BE2C (cell line): ENCODE measurements at regions not wholly inside any gene's neighbourhood (a gene's known extent, or its start where the extent isn't known, plus 50 kb on each side); places are given as distances from the start of the nearest gene placed in this dataset.

Experiments
- DNase-seq: peaks from one replicate; pipeline ENCODE4 v3.0.0-alpha.2; 2020
- H3K27me3 ChIP-seq: fragments of 250-450 bp; sonication (Bioruptor Pico); 2 replicates; pipeline ENCODE4 v1.5.1; 2020; ENCODE audit warnings: mild to moderate bottlenecking
- H3K36me3 ChIP-seq: fragments of 250-450 bp; sonication (Bioruptor Pico); 2 replicates; pipeline ENCODE4 v1.5.1; 2020; ENCODE audit warnings: mild to moderate bottlenecking
- H3K4me1 ChIP-seq: fragments of 250-450 bp; sonication (Bioruptor Pico); 2 replicates; pipeline ENCODE4 v1.5.1; 2020
- H3K4me3 ChIP-seq: 2 replicates; pipeline ENCODE4 v1.5.1; 2011; ENCODE audit warnings: low read depth, low read length
- H3K9me3 ChIP-seq: fragments of 250-450 bp; sonication (Bioruptor Pico); 2 replicates; pipeline ENCODE4 v1.5.1; 2020
- TF ChIP-seq, protein P1 (sequence below): IDR thresholded peaks from 2 replicates; pipeline ENCODE4 v1.5.1; 2012; ENCODE audit warnings: mild to moderate bottlenecking, low read depth, low read length

DNA sequence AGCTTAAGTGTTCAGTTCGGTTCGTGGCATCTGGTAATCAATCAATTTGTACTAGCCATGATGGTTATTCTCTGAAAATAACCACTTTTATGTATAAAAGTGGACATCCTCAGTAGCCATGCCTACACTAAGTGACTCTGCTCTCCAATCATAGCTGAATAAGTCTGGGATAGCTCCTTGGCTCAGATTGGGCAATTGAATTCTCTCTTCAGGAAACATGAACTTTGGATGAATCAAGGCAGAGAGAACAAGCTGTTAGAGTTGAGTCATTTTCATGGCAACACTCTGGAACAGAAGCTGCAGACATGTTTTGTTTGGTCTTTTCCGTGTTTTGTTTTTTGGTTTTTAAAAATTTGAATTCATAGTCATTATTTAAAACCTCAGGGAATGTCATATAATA is 66.8 kb upstream of the TMEM164 start:
- Histone ChIP-seq H3K36me3 (no peaks in the 10 kb centered on the region), H3K4me3 (no peak overlapping the region), H3K4me1 (no peaks in the 10 kb centered on the region), H3K27me3 (no peaks in the 10 kb centered on the region), H3K9me3 (no peaks in the 10 kb centered on the region)
- TF ChIP-seq, protein P1, sequence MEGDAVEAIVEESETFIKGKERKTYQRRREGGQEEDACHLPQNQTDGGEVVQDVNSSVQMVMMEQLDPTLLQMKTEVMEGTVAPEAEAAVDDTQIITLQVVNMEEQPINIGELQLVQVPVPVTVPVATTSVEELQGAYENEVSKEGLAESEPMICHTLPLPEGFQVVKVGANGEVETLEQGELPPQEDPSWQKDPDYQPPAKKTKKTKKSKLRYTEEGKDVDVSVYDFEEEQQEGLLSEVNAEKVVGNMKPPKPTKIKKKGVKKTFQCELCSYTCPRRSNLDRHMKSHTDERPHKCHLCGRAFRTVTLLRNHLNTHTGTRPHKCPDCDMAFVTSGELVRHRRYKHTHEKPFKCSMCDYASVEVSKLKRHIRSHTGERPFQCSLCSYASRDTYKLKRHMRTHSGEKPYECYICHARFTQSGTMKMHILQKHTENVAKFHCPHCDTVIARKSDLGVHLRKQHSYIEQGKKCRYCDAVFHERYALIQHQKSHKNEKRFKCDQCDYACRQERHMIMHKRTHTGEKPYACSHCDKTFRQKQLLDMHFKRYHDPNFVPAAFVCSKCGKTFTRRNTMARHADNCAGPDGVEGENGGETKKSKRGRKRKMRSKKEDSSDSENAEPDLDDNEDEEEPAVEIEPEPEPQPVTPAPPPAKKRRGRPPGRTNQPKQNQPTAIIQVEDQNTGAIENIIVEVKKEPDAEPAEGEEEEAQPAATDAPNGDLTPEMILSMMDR: no peak
- no peak for DNase-seq

DNA sequence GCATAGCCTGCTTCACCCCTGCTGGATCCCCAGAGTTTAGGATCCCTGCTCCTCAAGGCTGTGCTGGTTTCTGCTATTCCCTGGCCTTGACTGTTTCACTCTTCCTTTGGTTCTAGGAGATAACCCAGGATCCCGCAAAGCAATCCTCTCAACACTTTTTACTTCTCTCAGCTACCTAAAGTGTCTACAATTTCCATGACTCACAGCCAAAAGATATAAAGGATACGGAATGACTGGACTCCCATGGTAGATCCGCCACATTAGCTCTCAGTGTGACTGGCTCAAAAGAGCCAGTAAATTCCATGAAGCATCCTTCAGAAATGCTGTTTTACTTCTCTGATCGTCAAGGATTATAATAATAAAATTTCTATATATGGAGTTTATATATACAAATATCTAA is 66.3 kb upstream of the TMEM164 start:
- no peak for DNase-seq
- Histone ChIP-seq H3K36me3 (no peaks in the 10 kb centered on the region), H3K27me3 (no peaks in the 10 kb centered on the region), H3K9me3 (no peaks in the 10 kb centered on the region), H3K4me3 (no peak overlapping the region), H3K4me1 (no peaks in the 10 kb centered on the region)
- TF ChIP-seq, protein P1: no peak

DNA sequence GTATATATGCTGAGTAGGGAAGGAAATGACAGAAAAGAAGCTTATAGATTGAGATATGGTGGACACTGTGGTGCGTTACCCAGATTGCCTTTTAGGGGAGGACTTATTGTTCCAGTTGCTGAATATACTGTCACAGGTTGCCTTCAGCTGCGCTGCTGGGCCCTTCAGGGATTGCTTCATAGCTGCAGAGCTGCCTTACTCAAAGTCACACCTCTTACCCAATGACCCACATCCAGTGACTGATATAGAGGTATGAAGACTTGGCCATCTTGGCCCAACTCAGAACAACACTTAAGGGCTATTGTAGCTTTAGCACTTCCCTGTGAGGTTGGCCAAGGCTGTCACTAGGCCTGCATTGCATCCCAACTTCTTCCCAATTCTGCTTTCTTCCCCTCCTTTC is 63.4 kb upstream of the TMEM164 start:
- no peaks in the 10 kb centered on the region for H3K27me3 ChIP-seq
- no peaks in the 10 kb centered on the region for H3K9me3 ChIP-seq
- no peaks in the 10 kb centered on the region for H3K4me1 ChIP-seq
- TF ChIP-seq, protein P1: no peak
- H3K36me3 ChIP-seq: no peaks in the 10 kb centered on the region
- no peak for DNase-seq
- no peak overlapping the region for H3K4me3 ChIP-seq

DNA sequence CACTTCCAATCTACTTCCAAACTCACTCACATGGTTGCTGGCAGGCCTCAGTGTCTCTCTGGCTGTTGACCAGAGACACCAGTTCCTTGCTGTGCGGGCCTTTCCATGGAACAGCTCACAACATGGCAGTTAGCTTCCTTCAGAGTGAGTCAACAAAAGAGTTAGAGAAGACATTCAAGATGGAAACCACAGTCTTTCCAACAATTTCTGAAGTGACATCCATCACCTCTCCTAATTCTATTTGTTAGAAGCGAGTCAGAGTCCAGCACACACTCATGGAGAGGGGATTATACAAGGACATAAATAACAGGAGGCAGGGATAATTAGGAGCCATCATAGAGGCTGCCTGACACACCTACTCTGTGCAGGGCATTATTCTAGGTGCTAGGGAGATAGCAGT is 62.5 kb upstream of the TMEM164 start:
- DNase-seq: no peak
- H3K4me1 ChIP-seq: no peaks in the 10 kb centered on the region
- no peaks in the 10 kb centered on the region for H3K36me3 ChIP-seq
- H3K4me3 ChIP-seq: no peak overlapping the region
- TF ChIP-seq, protein P1: no peak
- H3K9me3 ChIP-seq: no peaks in the 10 kb centered on the region
- H3K27me3 ChIP-seq: no peaks in the 10 kb centered on the region

DNA sequence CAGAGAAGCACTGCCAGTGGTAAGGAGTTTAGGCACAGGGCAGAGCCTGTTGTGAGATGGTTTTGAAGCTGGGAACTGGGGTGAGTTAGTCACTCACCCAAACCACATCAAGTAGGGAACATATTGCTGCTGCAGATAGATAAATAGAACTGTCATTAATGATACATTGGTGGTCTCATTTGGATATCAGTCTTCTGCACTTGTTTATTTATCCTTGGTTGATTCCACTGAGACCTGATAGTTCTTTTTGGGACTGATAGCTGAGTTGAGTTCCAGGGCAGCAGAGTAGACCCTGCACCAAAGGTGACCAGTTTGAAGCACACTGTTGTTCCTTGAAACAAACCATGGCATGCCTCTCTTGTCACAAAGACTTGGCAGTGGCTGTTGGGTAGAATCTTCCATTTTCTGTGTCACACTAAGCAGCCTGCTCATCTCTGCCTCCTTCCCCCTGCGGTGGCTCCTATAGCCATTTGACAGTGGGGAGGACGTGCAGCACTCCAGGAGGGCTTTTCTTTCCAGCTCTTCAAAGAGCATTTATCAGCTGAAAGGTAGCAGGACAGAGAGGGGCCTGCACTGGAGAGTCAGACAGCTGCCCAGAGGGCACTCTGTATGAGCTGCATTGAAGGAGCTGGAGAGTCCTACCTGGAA is 59.7 kb upstream of the TMEM164 start:
- Histone ChIP-seq H3K4me1 (no peaks in the 10 kb centered on the region), H3K4me3 (no peak overlapping the region), H3K9me3 (no peaks in the 10 kb centered on the region), H3K27me3 (no peaks in the 10 kb centered on the region), H3K36me3 (no peaks in the 10 kb centered on the region)
- TF ChIP-seq, protein P1: no peak
- no peak for DNase-seq

DNA sequence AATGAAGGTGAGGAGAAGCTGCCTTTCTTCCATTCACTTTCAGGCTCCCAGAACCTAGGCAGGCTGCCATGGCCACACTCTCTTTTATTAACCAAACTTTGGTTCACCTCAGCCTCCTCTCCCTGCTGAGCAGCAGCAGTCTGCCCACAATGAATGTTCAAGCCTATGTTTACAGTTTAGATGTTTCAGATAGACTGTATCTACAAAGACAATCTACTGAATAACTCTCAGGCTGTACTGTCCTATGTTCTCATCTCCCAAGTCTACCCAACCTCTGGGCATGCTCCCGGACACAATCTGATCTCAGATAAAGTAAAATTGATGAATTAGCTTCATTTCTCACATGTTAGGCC is 59.2 kb upstream of the TMEM164 start:
- TF ChIP-seq, protein P1: no peak
- Histone ChIP-seq H3K36me3 (no peaks in the 10 kb centered on the region), H3K27me3 (no peaks in the 10 kb centered on the region), H3K9me3 (no peaks in the 10 kb centered on the region), H3K4me1 (no peaks in the 10 kb centered on the region), H3K4me3 (no peak overlapping the region)
- no peak for DNase-seq
